ENCODE measurements at regions not wholly inside any gene's neighbourhood (a gene's known extent, or its start where the extent isn't known, plus 50 kb on each side); places are given as distances from the start of the nearest gene placed in this dataset.

- no peak for DNase-seq (ENCODE audit: low spot score in 2 of 2)
- Histone ChIP-seq H3K9me3 (no peaks in the 10 kb centered on the region), H3K27me3 (no peaks in the 10 kb centered on the region), H3K4me1 (peaks cover 3% of the 10 kb centered on the region), H3K36me3 (no peaks in the 10 kb centered on the region), H3K27ac (no peak overlapping the region), H3K4me3 (no peak overlapping the region)
- TF ChIP-seq POLR2A (IDR thresholded peaks at IDR 0.05), result no peak
- TF ChIP-seq POLR2AphosphoS5 (IDR thresholded peaks at IDR 0.05), result no peak
- no peak for TF ChIP-seq EP300 (IDR thresholded peaks at IDR 0.05)
- 40% methylated on average over 1 of the region's 1 CpG for WGBS
Measured at GRCh38 chr10:93150289-93150688, 76.6 kb downstream of the CYP26A1 start.

- WGBS, result 78% methylated on average over 7 of the region's 8 CpGs
- TF ChIP-seq POLR2A (IDR thresholded peaks at IDR 0.05) (no peak), POLR2AphosphoS5 (IDR thresholded peaks at IDR 0.05) (no peak), EP300 (IDR thresholded peaks at IDR 0.05) (no peak)
- no peak for DNase-seq (ENCODE audit: low spot score in 2 of 2)
Measured at GRCh38 chr10:93150990-93151547, 77.4 kb downstream of the CYP26A1 start.

GRCh38 chr10:93152136-93152535 is 78.4 kb downstream of the CYP26A1 start:
- no peak for DNase-seq (ENCODE audit: low spot score in 2 of 2)
- Histone ChIP-seq H3K4me3 (no peak overlapping the region), H3K27ac (no peak overlapping the region), H3K9me3 (no peaks in the 10 kb centered on the region), H3K4me1 (peaks cover 3% of the 10 kb centered on the region), H3K27me3 (no peaks in the 10 kb centered on the region), H3K36me3 (no peaks in the 10 kb centered on the region)
- TF ChIP-seq POLR2A (IDR thresholded peaks at IDR 0.05) (no peak), EP300 (IDR thresholded peaks at IDR 0.05) (no peak), CTCF (IDR thresholded peaks at IDR 0.05) (no peak), POLR2AphosphoS5 (IDR thresholded peaks at IDR 0.05) (no peak)

More at GRCh38 chr10:93150990-93151547, 77.4 kb downstream of the CYP26A1 start:
- no peak overlapping the region for H3K27ac ChIP-seq
- H3K9me3 ChIP-seq, result no peaks in the 10 kb centered on the region
- H3K4me3 ChIP-seq, result no peak overlapping the region
- no peaks in the 10 kb centered on the region for H3K36me3 ChIP-seq
- peaks cover 3% of the 10 kb centered on the region for H3K4me1 ChIP-seq
- H3K27me3 ChIP-seq, result no peaks in the 10 kb centered on the region

- no peaks in the 10 kb centered on the region for H3K27me3 ChIP-seq
- H3K4me3 ChIP-seq, result no peak overlapping the region
- TF ChIP-seq POLR2A (IDR thresholded peaks at IDR 0.05) (no peak), POLR2AphosphoS5 (IDR thresholded peaks at IDR 0.05) (no peak), CTCF (IDR thresholded peaks at IDR 0.05) (no peak), EP300 (IDR thresholded peaks at IDR 0.05) (no peak)
- no peak for DNase-seq (ENCODE audit: low spot score in 2 of 2)
- H3K27ac ChIP-seq, result no peak overlapping the region
- no peaks in the 10 kb centered on the region for H3K9me3 ChIP-seq
- no peaks in the 10 kb centered on the region for H3K4me1 ChIP-seq
- H3K36me3 ChIP-seq, result no peaks in the 10 kb centered on the region
Measured at GRCh38 chr10:93154531-93154930, 80.8 kb downstream of the CYP26A1 start.

- Histone ChIP-seq H3K9me3 (no peaks in the 10 kb centered on the region), H3K27me3 (no peaks in the 10 kb centered on the region), H3K4me3 (no peak overlapping the region), H3K36me3 (no peaks in the 10 kb centered on the region), H3K27ac (no peak overlapping the region), H3K4me1 (no peaks in the 10 kb centered on the region)
- WGBS, result 86% methylated on average over 1 of the region's 1 CpG
- DNase-seq (ENCODE audit: low spot score in 2 of 2), result no peak
- TF ChIP-seq POLR2AphosphoS5 (IDR thresholded peaks at IDR 0.05) (no peak), EP300 (IDR thresholded peaks at IDR 0.05) (no peak), POLR2A (IDR thresholded peaks at IDR 0.05) (no peak), CTCF (IDR thresholded peaks at IDR 0.05) (no peak)
Measured at GRCh38 chr10:93160140-93160539, 86.4 kb downstream of the CYP26A1 start.

GRCh38 chr10:93160829-93161228 is 87.1 kb downstream of the CYP26A1 start:
- no peaks in the 10 kb centered on the region for H3K36me3 ChIP-seq
- TF ChIP-seq POLR2A (IDR thresholded peaks at IDR 0.05) (no peak), CTCF (IDR thresholded peaks at IDR 0.05) (no peak), EP300 (IDR thresholded peaks at IDR 0.05) (no peak), POLR2AphosphoS5 (IDR thresholded peaks at IDR 0.05) (no peak)
- H3K27me3 ChIP-seq, result no peaks in the 10 kb centered on the region
- no peaks in the 10 kb centered on the region for H3K4me1 ChIP-seq
- no peaks in the 10 kb centered on the region for H3K9me3 ChIP-seq
- DNase-seq (ENCODE audit: low spot score in 2 of 2), result peak in 1 of 2 donors; percentile 77
- 45% methylated on average over 7 of the region's 7 CpGs for WGBS
- no peak overlapping the region for H3K4me3 ChIP-seq
- H3K27ac ChIP-seq, result no peak overlapping the region

Measured in suprapubic skin (tissue), 4 donors.